ENCODE measurements at regions not wholly inside any gene's neighbourhood (a gene's known extent, or its start where the extent isn't known, plus 50 kb on each side); places are given as distances from the start of the nearest gene placed in this dataset.

DNA sequence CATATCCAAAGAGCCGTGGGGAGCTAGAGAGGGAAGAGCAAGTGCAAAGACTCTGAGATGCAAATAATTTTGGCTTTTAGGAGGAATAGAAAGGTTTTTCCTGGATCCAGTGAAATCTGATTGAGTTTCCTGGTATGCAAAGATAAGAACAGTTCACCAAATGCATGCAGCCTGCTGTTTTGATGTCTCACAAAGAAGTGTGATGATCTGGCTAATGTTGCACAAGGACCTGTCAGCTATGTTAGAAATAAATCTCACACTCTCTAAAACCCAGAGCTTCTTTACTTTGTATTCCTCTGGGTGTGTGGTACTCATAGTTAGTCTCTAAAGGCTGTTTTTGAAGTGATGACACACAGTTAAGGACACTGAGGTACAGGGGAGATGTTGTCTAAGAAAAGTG is 321.4 kb downstream of the AACS start:
- TF ChIP-seq, protein P1, sequence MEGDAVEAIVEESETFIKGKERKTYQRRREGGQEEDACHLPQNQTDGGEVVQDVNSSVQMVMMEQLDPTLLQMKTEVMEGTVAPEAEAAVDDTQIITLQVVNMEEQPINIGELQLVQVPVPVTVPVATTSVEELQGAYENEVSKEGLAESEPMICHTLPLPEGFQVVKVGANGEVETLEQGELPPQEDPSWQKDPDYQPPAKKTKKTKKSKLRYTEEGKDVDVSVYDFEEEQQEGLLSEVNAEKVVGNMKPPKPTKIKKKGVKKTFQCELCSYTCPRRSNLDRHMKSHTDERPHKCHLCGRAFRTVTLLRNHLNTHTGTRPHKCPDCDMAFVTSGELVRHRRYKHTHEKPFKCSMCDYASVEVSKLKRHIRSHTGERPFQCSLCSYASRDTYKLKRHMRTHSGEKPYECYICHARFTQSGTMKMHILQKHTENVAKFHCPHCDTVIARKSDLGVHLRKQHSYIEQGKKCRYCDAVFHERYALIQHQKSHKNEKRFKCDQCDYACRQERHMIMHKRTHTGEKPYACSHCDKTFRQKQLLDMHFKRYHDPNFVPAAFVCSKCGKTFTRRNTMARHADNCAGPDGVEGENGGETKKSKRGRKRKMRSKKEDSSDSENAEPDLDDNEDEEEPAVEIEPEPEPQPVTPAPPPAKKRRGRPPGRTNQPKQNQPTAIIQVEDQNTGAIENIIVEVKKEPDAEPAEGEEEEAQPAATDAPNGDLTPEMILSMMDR (conservative IDR thresholded peaks at IDR 0.05), result no peak
- TF ChIP-seq EZH2 (IDR thresholded peaks at IDR 0.05; ENCODE audit: low read depth), result no peak
